ENCODE measurements at regions not wholly inside any gene's neighbourhood (a gene's known extent, or its start where the extent isn't known, plus 50 kb on each side); places are given as distances from the start of the nearest gene placed in this dataset.
A peak's percentile ranks its signal among the peaks of the same experiment; 100 is the strongest.

DNA sequence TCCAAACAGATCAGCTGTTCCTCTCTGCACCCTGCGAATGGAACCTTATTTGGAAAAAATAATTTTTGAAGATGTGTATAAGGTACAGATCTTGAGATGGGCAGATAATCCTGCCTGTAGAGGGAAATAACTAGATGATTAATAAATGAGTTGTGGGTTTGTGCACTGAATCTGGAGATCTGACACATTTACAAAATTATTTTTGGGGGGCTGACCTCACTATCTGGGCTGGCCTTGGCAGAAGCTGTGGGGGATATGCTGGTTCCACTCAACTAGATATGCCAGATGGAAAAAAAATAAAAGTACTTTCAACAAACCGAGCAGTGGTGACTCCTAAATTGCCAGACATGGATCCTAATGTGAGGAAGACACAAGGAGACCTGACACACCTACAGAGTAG is 552.2 kb upstream of the AMELY start:
- H3K27me3 ChIP-seq (ENCODE audit: control insufficient read depth, insufficient read depth, low read length), result no peaks in the 10 kb centered on the region
- no peaks in the 10 kb centered on the region for H3K36me3 ChIP-seq (ENCODE audit: control insufficient read depth, insufficient read depth, low read length)
- TF ChIP-seq CTCF (IDR thresholded peaks at IDR 0.05; ENCODE audit: insufficient read depth, low read depth, low read length), result no peak
- DNase-seq (ENCODE audit: low read depth), result no peak
- CTCF ChIA-PET, result interaction anchor here (1.1 kb wide), 1 partner anchor 14 kb away, joined by 3 read pairs; no protein-coding TSS in a partner anchor
- POLR2A ChIA-PET, result interaction anchor here (0.6 kb wide), 1 partner anchor 273 kb away, joined by 3 read pairs; no protein-coding TSS in a partner anchor
- no peak overlapping the region for H3K4me3 ChIP-seq (ENCODE audit: low read depth, low read length)

DNA sequence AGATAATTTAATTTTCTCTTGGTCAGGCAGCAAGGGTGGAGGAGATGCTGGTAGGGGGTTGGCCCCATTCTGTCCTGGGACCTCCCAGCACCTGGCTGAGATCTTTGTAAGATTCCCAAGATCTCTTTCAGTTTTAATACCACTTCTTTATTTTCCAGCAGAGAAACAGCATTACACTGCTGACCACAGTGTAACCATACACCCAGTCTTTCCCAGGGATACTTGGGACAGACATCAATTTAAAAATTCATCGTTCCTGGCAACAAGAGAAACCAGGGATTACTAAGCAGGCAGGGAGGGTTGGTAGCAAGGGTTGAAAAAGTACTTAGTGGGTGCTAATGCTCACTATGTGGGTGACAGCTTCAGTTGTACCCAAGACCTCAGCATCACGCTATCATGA is 551.6 kb upstream of the AMELY start:
- no peak overlapping the region for H3K4me3 ChIP-seq (ENCODE audit: low read depth, low read length)

GRCh38 chrY:7462657-7463056 is 551.1 kb upstream of the AMELY start:
- DNase-seq (ENCODE audit: low read depth), result no peak
- Histone ChIP-seq H3K27me3 (ENCODE audit: control insufficient read depth, insufficient read depth, low read length) (no peaks in the 10 kb centered on the region), H3K36me3 (ENCODE audit: control insufficient read depth, insufficient read depth, low read length) (no peaks in the 10 kb centered on the region), H3K4me3 (ENCODE audit: low read depth, low read length) (no peak overlapping the region)
- POLR2A ChIA-PET, result interaction anchor here (0.7 kb wide), 1 partner anchor 189 kb away, joined by 3 read pairs; no protein-coding TSS in a partner anchor
- no peak for TF ChIP-seq CTCF (IDR thresholded peaks at IDR 0.05; ENCODE audit: insufficient read depth, low read depth, low read length)
- CTCF ChIA-PET, result interaction anchor here (1.1 kb wide), 1 partner anchor 13 kb away, joined by 3 read pairs; no protein-coding TSS in a partner anchor

More for the DNA sequence above, 551.6 kb upstream of the AMELY start:
- H3K36me3 ChIP-seq (ENCODE audit: control insufficient read depth, insufficient read depth, low read length), result no peaks in the 10 kb centered on the region
- H3K27me3 ChIP-seq (ENCODE audit: control insufficient read depth, insufficient read depth, low read length), result no peaks in the 10 kb centered on the region
- ChIA-PET CTCF (interaction anchor here (1.1 kb wide), 1 partner anchor 14 kb away, joined by 3 read pairs; no protein-coding TSS in a partner anchor), POLR2A (interaction anchor here (0.7 kb wide), 1 partner anchor 190 kb away, joined by 3 read pairs; no protein-coding TSS in a partner anchor)
- DNase-seq (ENCODE audit: low read depth), result no peak
- no peak for TF ChIP-seq CTCF (IDR thresholded peaks at IDR 0.05; ENCODE audit: insufficient read depth, low read depth, low read length)

DNA sequence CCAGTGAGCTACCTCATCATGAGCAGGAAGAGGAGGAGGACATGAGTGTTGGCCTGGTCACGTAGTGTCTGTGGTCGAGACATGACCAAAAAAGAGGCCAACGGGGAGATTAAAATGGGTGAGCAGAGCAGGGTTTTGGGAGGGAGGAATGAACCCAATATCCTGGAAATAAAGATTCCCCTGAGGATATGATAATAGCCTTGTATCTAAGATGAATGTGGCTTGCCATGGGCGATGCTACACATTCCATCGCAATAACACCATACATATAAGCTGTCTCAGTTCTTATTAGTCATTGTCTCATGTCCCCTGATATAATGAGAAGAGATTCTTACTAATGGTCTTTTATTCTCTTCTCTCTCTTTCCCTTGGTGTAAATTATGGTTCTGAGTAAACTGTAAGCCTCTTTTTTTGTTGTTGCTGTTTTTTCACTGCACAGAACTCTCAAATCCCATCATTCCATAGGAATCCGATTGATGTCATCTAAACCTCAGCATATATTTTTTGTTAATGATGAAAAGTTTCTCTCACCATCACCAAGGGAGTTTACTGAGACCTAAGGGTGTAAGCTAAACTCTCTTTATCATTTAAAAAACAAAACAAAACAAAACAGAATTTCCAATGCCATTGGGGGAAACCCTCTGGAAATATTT is 550.4 kb upstream of the AMELY start:
- no peak for TF ChIP-seq CTCF (IDR thresholded peaks at IDR 0.05; ENCODE audit: insufficient read depth, low read depth, low read length)
- Histone ChIP-seq H3K4me3 (ENCODE audit: low read depth, low read length) (no peak overlapping the region), H3K36me3 (ENCODE audit: control insufficient read depth, insufficient read depth, low read length) (no peaks in the 10 kb centered on the region), H3K27me3 (ENCODE audit: control insufficient read depth, insufficient read depth, low read length) (no peaks in the 10 kb centered on the region)
- POLR2A ChIA-PET, result interaction anchor here (0.6 kb wide), 2 partner anchors 162 to 392 kb away, joined by 3 to 5 read pairs; no protein-coding TSS in a partner anchor
- CTCF ChIA-PET, result no interaction called here
- peak; percentile 54 for DNase-seq (ENCODE audit: low read depth)

DNA sequence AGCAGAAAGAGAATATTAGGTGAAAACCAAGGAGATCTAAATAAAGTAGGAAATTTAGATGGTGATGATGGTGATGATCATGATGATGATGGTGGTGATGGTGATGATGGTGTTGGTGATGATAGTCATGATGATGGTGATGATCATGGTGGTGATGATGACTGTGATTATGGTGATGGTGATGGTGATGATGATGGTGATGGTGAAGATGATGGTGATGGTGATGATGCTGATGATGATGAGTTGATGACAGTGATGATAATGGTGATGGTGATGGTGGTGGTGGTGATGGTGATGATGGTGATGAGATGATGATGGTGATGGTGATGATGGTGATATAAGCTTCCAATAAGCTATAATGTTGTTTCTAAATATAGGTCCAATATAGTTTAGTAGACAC is 548.2 kb upstream of the AMELY start:
- POLR2A ChIA-PET, result no interaction called here
- CTCF ChIA-PET, result no interaction called here

More for the DNA sequence above, 548.2 kb upstream of the AMELY start:
- no peak for DNase-seq (ENCODE audit: low read depth)
- no peak overlapping the region for H3K4me3 ChIP-seq (ENCODE audit: low read depth, low read length)
- TF ChIP-seq CTCF (IDR thresholded peaks at IDR 0.05; ENCODE audit: insufficient read depth, low read depth, low read length), result no peak
- no peaks in the 10 kb centered on the region for H3K27me3 ChIP-seq (ENCODE audit: control insufficient read depth, insufficient read depth, low read length)
- H3K36me3 ChIP-seq (ENCODE audit: control insufficient read depth, insufficient read depth, low read length), result no peaks in the 10 kb centered on the region

Measured in BJ (cell line).